Hepatocyte (in vitro differentiated cells): ENCODE measurements at regions not wholly inside any gene's neighbourhood (a gene's known extent, or its start where the extent isn't known, plus 50 kb on each side); places are given as distances from the start of the nearest gene placed in this dataset.

Experiments used
- CTCF ChIP-seq: fragments of 200-600 bp; sonication (generic); IDR thresholded peaks from 2 replicates; pipeline ENCODE4 v1.5.1; 2016; ENCODE audit warnings: antibody characterized with exemption, mild to moderate bottlenecking; ENCODE audit not compliant: poor library complexity
- EZH2phosphoT487 ChIP-seq: fragments of 200-600 bp; sonication (generic); IDR thresholded peaks from one replicate; pipeline ENCODE4 v1.6.1; 2018; ENCODE audit warnings: antibody characterized with exemption, mild to moderate bottlenecking, low read depth, moderate library complexity; ENCODE audit not compliant: unreplicated experiment, severe bottlenecking

DNA sequence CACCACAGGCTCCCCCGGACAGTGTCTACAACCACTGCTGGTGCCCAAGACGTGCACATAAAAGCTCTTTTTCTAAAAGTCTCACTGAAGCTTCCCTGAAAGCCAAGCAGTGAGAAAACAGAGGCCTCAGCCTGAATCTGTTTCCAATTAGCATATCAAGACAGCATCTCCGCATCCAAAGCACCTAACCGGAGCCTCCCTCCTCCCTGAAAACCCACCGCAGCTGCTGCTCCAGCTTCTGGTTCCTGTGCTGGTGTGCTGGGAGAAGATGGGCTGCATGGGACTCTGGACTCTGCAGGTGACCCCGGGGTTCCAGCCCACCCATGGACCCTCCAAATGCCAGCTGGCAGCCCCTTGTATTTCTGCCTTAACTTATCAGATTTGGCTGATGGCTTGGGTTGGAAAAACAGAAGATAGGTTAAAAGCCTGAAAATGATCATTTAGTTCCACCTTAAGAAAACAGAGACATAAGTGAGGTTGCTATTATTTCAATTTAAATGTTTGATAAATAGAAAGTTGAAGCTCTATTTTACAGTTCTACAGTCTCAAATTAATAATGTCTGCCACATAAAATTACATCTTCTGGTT is 103.3 kb downstream of the TMEM18 start:
- no peak for TF ChIP-seq CTCF
- no peak for TF ChIP-seq EZH2phosphoT487
